GM12878 (cell line): ENCODE measurements at regions not wholly inside any gene's neighbourhood (a gene's known extent, or its start where the extent isn't known, plus 50 kb on each side); places are given as distances from the start of the nearest gene placed in this dataset.

ENCODE experiments used
- ATAC-seq: fragments of 200-7000 bp; cut with Tn5 transposase; 3 replicates; pipeline ENCODE4 v1.9.1; 2020; ENCODE audit warnings: mild to moderate bottlenecking, moderate library complexity
- BruUV-seq: library from RNA; stranded (reverse); fragments of 400-500 nt; replicated peaks from 2 replicates; lab custom pipeline; 2021; lab: Mats Ljungman, UMichigan
- CTCF ChIA-PET: fragments of 300-600 bp; sonication (Branson Sonifier 250); formaldehyde crosslinking; extraction: SDS; loops from one replicate; lab custom pipeline; 2021; ENCODE audit warnings: inconsistent platforms; lab: Yijun Ruan, JAX
- POLR2A ChIA-PET: fragments of 350-600 bp; formaldehyde crosslinking; extraction: SDS; loops from one replicate; lab custom pipeline; 2021; ENCODE audit warnings: inconsistent platforms; lab: Charles Lee
- RAD21 ChIA-PET: fragments of 300-600 bp; sonication (Branson Sonifier 250); formaldehyde crosslinking; loops from one replicate; lab custom pipeline; 2023; ENCODE audit warnings: antibody characterized with exemption; ENCODE audit not compliant: unreplicated experiment; lab: Charles Lee
- SMC1A ChIA-PET: fragments of 300-600 bp; sonication (Branson Sonifier 250); formaldehyde crosslinking; loops from one replicate; lab custom pipeline; 2023; ENCODE audit not compliant: unreplicated experiment, uncharacterized antibody; lab: Charles Lee
- DNase-seq: peaks from one replicate; pipeline ENCODE4 v3.0.0-alpha.2; 2011; ENCODE audit warnings: low read depth, low spot score
- FAIRE-seq: peaks from 3 replicates; lab custom pipeline; 2011; peaks lifted over from hg19 to GRCh38; lab: Jason Lieb, UNC
- H2AFZ ChIP-seq: 2 replicates; pipeline ENCODE4 v1.6.0; 2011; ENCODE audit warnings: low read depth, low read length, control low read depth; ENCODE audit not compliant: control insufficient read depth
- H3K27ac ChIP-seq: 2 replicates; pipeline ENCODE4 v1.5.1; 2011; ENCODE audit warnings: control low read depth; ENCODE audit not compliant: control insufficient read depth, insufficient read depth
- H3K27me3 ChIP-seq, 2 experiments: replicated peaks in 1 of 2; 2 replicates each; pipeline versions ENCODE4 v1.6.0 to v1.6.1; 2011; ENCODE audit warnings: low read length in 1 of 2; ENCODE audit not compliant: control insufficient read depth in 2 of 2, insufficient read depth in 2 of 2
- H3K36me3 ChIP-seq, 2 experiments: 2 replicates each; pipeline ENCODE4 v1.5.1; 2011; ENCODE audit warnings: low read length in 1 of 2; ENCODE audit not compliant: control insufficient read depth in 2 of 2, insufficient read depth in 2 of 2
- H3K4me1 ChIP-seq: 2 replicates; pipeline ENCODE4 v1.6.1; 2011; ENCODE audit warnings: mild to moderate bottlenecking, low read length, moderate library complexity, mixed read lengths; ENCODE audit not compliant: control insufficient read depth, insufficient read depth
- H3K4me2 ChIP-seq: 2 replicates; pipeline ENCODE4 v1.6.0; 2011; ENCODE audit warnings: control low read depth; ENCODE audit not compliant: control insufficient read depth, insufficient read depth
- H3K4me3 ChIP-seq: fragments of 200-600 bp; sonication (generic); 2 replicates; pipeline ENCODE4 v1.5.1; 2016
- H3K79me2 ChIP-seq: 2 replicates; pipeline ENCODE4 v1.6.0; 2011; ENCODE audit warnings: low read length; ENCODE audit not compliant: control insufficient read depth, insufficient read depth
- H3K9ac ChIP-seq: 2 replicates; pipeline ENCODE4 v1.8.0; 2011; ENCODE audit warnings: low read length, control low read depth, mixed read lengths; ENCODE audit not compliant: control insufficient read depth, insufficient read depth
- H3K9me3 ChIP-seq: replicated peaks from 3 replicates; pipeline ENCODE4 v1.5.1; 2011; ENCODE audit warnings: mild to moderate bottlenecking, low read length; ENCODE audit not compliant: control insufficient read depth, insufficient read depth
- H4K20me1 ChIP-seq: 2 replicates; pipeline ENCODE4 v1.6.0; 2011; ENCODE audit not compliant: control insufficient read depth, insufficient read depth
- CBFB ChIP-seq: IDR thresholded peaks from 2 replicates; pipeline ENCODE4 v1.6.1; 2016; ENCODE audit warnings: antibody characterized with exemption, low read depth
- POLR2AphosphoS2 ChIP-seq: IDR thresholded peaks from 2 replicates; pipeline ENCODE4 v1.6.1; 2011; ENCODE audit warnings: low read depth, mild to moderate bottlenecking, low read length, improper control_type of control experiment, moderate library complexity
- RBBP5 ChIP-seq: fragments of 200-600 bp; sonication (generic); conservative IDR thresholded peaks from 2 replicates; pipeline ENCODE4 v1.6.1; 2016
- SREBF1 ChIP-seq: IDR thresholded peaks from 2 replicates; pipeline ENCODE4 v1.6.1; 2012; ENCODE audit warnings: mild to moderate bottlenecking, low read length
- ZNF207 ChIP-seq: fragments of 450-650 bp; IDR thresholded peaks from 2 replicates; pipeline ENCODE4 v1.6.1; 2014; ENCODE audit warnings: antibody characterized with exemption, mild to moderate bottlenecking, borderline replicate concordance
- ZNF384 ChIP-seq: IDR thresholded peaks from 2 replicates; pipeline ENCODE4 v1.6.1; 2012; ENCODE audit warnings: low read depth, mild to moderate bottlenecking, low read length, improper control_type of control experiment, borderline replicate concordance
- ZZZ3 ChIP-seq: IDR thresholded peaks from 2 replicates; pipeline ENCODE4 v1.6.1; 2011; ENCODE audit warnings: low read depth; ENCODE audit not compliant: control insufficient read depth, insufficient read length
- WGBS: methylation state at CpG from one replicate; pipeline ENCODE4 v1.1.6; 2016; ENCODE audit warnings: low lambda C conversion rate; ENCODE audit not compliant: insufficient replicate concordance, insufficient coverage; ENCODE audit errors: missing lambda C conversion rate; 5-methylcytosine and 5-hydroxymethylcytosine counted together
- in situ Hi-C: fragments of 300-500 bp; cut with MboI; formaldehyde crosslinking; loops from 9 replicates; pipeline ENCODE4 v1.14.3; 2018; ENCODE audit warnings: mixed read lengths
- intact Hi-C: fragments of 100-400 bp; cut with micrococcal nuclease; formaldehyde crosslinking; loops from one replicate; pipeline ENCODE4 v1.14.2; 2022; ENCODE audit not compliant: unreplicated experiment
- TF ChIP-seq, protein P1 (sequence below), 3 experiments: IDR thresholded peaks in 2 of 3; conservative IDR thresholded peaks in 1 of 3; 2 replicates each; pipeline ENCODE4 v1.5.1; 2011; ENCODE audit warnings: low read depth in 3 of 3, low read length in 3 of 3, mild to moderate bottlenecking in 3 of 3, control low read depth in 2 of 3, moderate library complexity in 2 of 3, inconsistent platforms in 1 of 3, mixed read lengths in 1 of 3; ENCODE audit not compliant: control insufficient read depth in 2 of 3, insufficient read depth in 1 of 3; ENCODE audit errors: extremely low read depth in 1 of 3

DNA sequence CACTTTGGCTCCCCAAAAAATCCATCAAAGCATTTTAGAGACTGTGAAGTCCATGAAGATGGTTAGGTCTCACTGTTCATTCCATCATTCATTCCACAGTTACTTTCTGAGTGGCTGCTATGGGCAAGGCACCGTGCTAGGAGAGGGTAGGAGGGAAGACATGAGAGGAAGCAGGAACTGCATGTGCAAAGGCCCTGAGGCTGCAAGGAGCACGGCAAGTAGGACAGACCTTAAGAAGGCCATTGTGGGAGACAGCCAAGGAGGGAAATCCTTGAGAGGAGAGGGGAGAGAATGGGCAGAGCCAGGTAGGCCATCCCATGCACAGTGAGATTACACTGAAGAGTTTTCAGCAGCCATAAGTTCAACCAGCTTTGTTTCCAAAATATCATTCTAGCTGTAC lies 196.2 kb upstream of the DYNLRB2 start:
- TF ChIP-seq ZZZ3 (no peak), CBFB (no peak), POLR2AphosphoS2 (no peak), SREBF1 (no peak), ZNF384 (no peak), ZNF207 (no peak), RBBP5 (no peak)
- TF ChIP-seq, protein P1, sequence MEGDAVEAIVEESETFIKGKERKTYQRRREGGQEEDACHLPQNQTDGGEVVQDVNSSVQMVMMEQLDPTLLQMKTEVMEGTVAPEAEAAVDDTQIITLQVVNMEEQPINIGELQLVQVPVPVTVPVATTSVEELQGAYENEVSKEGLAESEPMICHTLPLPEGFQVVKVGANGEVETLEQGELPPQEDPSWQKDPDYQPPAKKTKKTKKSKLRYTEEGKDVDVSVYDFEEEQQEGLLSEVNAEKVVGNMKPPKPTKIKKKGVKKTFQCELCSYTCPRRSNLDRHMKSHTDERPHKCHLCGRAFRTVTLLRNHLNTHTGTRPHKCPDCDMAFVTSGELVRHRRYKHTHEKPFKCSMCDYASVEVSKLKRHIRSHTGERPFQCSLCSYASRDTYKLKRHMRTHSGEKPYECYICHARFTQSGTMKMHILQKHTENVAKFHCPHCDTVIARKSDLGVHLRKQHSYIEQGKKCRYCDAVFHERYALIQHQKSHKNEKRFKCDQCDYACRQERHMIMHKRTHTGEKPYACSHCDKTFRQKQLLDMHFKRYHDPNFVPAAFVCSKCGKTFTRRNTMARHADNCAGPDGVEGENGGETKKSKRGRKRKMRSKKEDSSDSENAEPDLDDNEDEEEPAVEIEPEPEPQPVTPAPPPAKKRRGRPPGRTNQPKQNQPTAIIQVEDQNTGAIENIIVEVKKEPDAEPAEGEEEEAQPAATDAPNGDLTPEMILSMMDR (IDR thresholded peaks at IDR 0.05 in 2 of 3, conservative IDR thresholded peaks at IDR 0.05 in 1 of 3; ENCODE audit: control insufficient read depth in 2 of 3, extremely low read depth in 1 of 3, insufficient read depth in 1 of 3, low read depth in 3 of 3, low read length in 3 of 3) = no peak
- Histone ChIP-seq H3K9me3 (no peaks in the 10 kb centered on the region; the same call in 2 of the 3 replicates), H3K4me1 (no peaks in the 10 kb centered on the region), H3K36me3 (no peaks in the 10 kb centered on the region), H4K20me1 (no peaks in the 10 kb centered on the region), H3K9ac (no peak overlapping the region), H3K4me3 (no peak overlapping the region), H3K4me2 (no peak overlapping the region), H3K27me3 (no peaks in the 10 kb centered on the region), H3K27ac (no peak overlapping the region), H2AFZ (no peak overlapping the region), H3K79me2 (no peaks in the 10 kb centered on the region)
- in situ Hi-C loops = no loop called here
- CTCF ChIA-PET = no interaction called here
- POLR2A ChIA-PET = no interaction called here
- no TSS peak for BruUV-seq
- ATAC-seq = no peak
- WGBS = 16% methylated on average over 2 of the region's 2 CpGs
- intact Hi-C loops = no loop called here
- SMC1A ChIA-PET = no interaction called here
- no peak for DNase-seq
- no peak for FAIRE-seq
- RAD21 ChIA-PET = no interaction called here
